ENCODE measurements at regions not wholly inside any gene's neighbourhood (a gene's known extent, or its start where the extent isn't known, plus 50 kb on each side); places are given as distances from the start of the nearest gene placed in this dataset.
A peak's percentile ranks its signal among the peaks of the same experiment; 100 is the strongest.

DNA sequence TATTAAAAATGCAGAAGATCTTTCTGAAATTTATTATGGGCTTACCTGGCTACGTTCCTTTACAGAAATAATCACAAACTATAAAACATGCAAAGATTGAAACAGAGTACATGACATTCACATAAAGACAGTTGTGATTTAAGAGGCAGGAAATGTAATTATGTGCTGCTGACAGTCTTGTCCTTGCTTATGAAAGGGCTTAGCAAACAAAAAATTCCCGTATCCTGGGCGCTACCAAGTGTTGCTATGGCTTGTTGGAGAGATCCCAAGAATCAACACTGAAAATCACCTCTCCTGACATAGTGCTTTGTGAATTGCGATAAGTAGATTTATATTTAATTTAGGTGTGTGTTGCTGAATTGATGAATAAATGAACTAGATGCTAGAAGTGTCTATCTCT is 352.5 kb upstream of the C9orf72 start:
- DNase-seq: peak; percentile 5

DNA sequence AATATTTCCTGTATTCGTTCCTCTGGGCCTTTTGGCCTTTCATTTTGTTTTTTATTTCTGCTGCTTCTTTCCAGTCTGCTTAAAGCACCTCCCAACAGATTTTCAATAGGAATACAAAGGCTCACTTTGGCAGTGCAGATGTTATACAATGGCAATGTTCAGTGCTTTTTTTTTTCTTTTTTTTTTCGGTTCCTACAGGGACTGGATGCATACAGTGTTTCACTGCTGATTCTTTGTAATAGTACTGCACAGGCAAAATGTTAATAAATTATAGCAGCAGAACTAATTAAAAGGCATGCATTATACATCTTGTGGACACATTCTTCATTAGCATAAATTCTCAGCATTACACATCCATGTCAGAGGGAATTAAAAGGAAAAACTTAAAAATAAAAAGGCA is 356.6 kb upstream of the C9orf72 start:
- DNase-seq: no peak

DNA sequence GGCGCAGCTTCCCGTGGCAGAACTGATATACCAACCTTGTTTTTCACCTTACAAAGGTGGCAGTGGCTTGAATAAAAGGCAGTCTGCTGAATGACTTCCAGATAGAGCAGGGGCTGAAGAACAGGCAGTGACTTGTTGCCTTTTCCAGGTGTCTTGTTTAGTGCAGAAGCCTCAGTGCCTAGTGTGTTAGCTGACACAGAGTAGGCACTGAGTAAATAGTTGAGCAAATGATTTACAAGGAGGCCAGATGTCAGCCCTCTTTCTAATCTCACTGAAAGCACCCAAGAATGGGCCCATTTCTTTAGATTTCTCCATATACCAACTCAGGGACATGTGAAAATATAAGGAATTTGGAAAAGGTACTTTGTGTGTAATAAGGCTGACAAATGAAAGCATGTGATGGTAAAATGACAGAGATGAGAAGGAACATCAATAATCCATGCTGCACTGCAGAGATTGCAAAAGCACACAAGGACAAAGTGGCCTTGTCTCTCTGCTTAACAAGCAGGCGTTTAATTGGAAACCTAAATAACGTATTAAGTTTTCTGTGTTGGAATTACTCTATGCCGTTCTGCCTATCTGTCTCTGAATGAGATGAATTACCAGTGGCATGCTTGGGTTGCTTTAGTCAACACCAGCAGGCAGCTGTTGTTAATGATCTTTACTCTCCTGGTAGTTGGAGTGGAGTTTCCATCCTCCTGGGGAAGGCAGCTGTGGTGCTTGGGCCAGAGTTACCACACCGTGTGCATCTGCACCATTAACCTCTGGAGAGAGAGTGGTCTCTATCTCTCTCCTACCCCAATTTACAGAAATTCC is 360.1 kb upstream of the C9orf72 start:
- peak; percentile 85 for DNase-seq

DNA sequence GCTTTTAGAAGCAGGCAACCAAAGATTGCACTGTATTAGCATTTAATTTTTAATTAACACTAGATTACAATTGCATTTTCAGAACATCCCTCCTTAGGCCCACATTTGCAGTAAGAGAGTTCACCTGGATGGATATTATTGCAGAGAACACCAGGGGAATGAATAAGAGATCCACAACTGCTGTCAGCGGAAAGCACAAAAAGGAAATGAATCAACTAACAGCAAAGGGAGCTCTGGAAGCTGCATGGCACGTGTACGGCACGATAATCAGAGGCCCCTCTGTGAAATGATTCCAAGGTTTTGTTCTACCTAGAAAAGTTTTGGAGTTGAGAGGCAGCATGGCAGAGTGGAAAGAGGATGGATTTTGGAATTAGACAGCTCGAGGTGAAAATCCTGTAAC is 361.2 kb upstream of the C9orf72 start:
- no peak for DNase-seq

DNA sequence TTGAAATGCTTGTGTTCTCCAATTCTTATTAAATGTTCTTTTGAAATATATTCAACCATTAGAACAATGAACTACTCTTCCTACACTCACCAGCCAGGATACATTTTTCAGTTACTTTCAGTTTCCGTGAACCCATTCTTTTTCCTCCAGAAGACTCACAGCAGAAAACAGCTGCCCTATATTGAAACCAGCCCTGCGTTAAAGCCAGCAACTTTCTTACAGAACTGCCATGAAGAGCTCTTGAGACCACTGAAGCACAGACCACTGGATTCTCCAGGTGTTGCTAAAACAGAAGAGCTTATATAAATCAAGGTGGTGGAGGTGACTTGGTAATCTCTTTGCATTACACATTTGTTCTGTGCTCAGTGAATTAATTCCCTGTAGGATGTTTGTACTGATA is 365.9 kb upstream of the C9orf72 start:
- no peak for DNase-seq

DNA sequence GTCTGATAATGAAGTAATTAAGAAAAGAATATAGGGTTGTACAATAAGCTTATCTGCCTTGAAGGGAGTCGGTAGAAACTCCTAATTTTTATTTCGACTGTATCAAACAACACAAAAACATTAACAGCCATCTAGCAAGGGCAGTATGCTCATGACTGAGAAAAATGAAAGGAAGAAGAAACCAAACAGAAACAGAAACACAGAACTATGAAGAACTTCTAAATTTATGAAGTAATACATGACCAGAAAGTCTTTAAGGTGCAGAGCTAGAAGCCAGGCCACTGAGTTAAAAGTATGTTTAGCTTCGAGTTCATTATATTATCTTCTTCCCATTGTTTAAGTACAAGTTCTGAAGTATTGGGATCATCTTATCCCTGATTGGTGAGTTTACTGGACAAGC is 367.3 kb upstream of the C9orf72 start:
- no peak for DNase-seq

DNA sequence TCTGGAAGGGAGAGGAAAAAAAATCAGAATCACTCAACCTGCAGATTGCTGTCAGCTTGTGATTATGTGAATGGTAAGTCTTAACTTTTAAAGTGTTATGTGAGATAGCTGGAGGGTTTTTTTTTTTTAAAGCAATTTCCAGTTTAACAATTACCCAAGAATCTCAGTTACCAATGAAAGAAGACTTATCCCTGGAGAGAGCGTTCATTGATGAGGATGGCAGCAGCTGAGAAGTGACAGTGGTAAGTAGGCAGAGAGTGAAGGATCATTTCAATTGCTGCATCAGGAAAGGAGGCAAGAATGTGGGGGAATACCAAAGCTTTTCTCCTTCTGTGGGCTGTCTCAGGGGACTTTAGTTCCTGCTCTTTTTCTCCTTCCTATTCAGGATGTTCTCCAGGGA is 370.2 kb upstream of the C9orf72 start:
- no peak for DNase-seq

DNA sequence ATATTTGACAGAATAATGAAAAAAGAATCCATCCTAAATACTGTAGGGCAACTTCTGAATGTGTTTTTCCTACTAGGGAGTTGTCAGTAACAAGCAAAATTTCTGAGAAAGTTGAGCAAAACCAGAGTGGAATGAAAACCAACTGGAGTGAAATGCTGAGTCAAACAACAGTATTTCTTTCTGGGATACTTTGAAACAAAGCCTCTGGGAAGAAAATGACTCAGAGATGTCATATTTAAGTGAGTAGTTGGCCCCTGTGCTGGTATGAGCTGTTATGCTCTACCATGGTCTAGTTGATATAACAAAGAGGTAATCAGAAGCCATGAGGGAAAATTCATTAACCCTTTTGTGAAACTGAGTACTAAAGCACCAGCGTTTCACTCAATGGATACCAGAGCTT is 372.1 kb upstream of the C9orf72 start:
- DNase-seq: no peak

DNA sequence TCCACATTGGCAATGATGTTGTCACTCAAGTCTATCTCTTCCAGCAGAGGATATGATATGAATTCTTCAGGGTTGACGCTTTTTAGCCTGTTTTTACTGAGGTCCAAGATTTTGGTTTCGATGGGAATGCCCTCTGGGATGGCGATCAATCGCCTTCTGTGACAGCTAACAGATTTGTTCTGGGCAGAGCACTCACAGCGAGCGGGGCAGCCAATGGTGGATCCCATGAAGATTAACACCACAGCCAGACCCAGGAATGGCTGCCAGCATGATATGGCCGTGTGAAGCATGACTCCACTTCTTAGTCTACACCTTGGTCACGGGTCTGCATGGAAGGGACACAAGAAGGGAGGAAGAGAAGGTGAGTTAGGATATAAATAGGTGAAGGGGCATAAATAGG is 377.1 kb upstream of the C9orf72 start:
- DNase-seq: no peak

DNA sequence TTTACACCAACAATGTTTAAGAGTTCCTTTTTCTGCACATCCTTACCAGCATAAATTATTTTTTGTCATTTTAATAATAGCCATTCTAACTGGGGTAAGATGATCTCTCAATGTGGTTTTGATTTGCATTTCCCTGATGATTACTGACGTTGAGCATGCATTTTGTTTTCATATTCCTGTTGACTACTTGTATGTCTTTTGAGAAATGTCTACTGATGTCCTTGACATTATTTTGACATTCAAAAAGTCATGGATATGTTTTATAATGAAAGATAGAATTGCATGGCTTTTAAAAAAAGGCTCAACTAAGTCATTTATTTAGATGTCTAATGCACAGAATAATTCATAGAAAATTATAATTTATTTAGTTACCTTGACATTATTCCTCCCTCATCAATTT is 381.6 kb upstream of the C9orf72 start:
- no peak for DNase-seq

DNA sequence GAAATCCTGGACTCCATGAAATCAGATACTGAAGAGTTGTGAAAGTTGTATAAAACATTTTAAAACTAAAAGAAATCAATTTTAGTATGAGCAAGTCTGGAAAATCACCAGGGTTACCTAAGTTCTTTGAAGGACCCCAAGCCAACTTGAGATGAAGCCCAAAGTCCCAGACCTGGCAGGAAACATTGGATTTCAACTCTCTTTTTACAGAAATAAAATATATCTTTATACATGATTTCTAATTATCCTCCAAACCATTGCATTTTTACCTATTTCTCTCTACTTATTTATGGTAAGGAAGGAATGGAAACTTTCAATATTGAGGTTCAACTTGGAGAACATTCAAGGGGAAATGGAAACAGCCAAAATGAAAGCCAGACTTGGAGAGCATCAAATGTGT is 390.6 kb upstream of the C9orf72 start:
- no peak for DNase-seq

DNA sequence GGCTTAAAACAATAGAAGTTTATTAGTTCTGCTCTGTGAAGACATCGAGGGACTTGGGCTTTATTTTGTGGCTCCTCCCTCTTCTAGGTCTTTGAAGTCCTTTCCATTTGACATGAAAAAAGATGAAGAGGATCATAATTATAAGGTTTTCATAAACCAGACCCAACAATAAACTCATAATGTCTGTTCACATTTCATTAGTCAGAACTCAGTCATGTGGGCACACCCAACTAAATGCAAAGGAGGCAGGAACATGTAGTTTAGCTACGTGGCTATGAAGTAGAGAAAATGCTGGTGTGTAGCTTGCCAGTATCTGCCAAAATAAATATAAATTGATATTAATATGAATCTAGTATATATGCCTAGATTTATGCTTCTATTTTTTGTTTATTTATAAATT is 393.9 kb upstream of the C9orf72 start:
- no peak for DNase-seq

DNA sequence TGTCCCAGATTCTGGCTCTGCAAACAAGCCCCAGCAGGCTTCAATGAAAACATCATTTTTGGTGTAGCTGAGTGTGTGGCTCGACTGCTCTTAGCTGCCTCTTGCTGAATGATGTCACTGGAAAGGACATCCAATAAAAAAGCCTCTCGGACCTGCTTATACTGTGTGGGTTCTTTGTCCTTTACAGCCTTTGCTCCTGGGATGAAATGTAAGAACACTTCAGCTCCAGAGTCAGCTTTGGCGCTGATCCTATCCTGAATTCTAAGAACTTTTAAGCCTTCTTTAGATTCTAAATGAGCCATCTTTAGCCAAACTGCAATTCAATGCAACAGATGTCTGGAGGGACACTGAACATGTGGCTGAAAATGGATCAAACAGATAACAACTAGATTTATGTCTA is 404.6 kb upstream of the C9orf72 start:
- no peak for DNase-seq

DNA sequence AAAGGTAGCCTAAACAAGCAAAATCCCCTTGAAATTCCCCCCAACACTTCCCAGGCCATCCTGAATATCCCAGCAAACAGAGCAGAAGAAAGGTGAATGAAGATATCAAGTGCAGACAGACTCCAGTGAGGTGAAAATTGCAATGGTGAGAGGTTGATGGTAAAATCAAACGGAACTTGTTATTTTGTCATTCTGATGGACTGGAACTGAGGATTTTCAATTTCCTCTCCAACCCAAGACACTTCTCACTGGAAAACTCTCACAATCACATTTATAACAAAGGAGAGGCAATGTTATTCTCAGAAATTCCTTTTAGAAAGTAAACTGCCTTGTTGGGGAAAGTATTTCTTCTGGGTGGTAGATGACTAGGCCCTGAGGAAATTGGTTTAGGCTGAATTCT is 412.4 kb upstream of the C9orf72 start:
- no peak for DNase-seq

DNA sequence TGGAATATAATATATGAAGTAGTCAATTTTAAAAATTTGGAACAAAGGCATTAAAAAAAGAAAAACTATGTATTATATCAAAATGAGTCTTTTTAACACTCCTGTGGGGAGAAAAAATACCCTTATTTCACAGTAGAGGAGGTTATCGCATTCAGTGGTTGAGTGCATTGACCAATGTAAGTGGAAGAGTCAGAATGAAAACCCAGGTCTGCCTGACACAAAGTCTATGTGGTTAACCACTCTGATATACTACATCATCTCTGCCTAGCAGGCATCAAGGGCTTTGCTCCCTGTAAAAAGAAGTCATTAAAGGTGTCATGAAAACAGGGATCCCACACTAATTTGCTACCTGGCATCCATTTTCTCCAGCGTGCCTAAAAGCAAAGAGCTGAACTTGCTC is 417.2 kb upstream of the C9orf72 start:
- no peak for DNase-seq

DNA sequence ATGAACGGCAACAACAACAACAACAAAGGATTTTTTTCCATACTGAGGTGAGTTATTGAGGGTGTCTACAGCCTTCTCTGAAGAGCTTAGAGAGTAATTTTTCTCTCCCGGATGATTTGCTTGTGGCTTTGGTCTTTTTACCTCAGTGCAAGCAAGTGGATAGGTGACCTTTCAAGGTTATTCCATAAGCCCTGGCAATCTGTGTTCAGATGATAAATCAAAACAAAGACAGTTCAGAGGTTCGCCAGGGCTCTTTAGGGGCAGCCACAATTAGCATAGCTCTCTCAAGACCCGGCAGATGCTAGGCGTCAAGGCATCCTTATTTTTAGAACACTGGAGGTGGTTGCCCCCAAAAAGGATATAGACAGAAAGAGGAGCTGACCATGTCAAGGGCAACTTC is 417.9 kb upstream of the C9orf72 start:
- no peak for DNase-seq

DNA sequence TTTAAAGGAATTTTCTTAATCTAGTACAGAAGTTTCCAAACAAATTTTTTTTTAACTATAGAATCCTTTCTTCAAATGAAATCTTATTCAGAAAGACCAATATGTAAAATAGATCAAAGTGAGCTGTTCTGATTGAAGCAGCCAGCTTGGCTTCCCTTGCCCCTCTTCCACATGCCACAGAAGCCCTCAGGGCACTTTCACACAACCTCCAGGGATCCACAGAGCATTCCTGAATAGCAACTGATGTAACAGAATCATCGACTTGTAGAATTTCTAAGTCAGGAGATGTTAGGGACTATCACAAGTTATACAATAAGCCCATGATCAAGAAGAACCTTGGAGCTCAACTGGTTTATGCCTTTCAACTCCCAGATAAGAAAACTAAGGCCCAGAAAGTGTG is 427.8 kb upstream of the C9orf72 start:
- DNase-seq: no peak

DNA sequence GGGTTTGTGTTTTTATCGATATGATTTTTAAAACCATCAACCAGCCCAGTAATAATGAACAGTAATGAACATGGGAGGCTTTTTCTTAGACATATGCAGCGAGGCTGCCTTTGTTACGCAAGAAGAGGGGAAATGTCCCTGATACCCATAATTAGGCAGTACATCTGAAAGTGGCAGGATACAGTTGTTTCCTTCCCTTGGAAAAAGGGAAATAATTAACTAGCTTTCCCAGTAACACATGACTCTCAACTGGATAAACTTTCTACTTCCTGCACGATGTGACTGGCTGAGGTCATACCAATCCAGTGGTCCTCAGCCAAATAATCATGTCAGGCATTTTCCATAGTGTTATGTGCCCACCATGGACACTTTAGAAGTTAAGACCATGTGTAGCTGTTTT is 431.6 kb upstream of the C9orf72 start:
- peak; percentile 17 for DNase-seq

DNA sequence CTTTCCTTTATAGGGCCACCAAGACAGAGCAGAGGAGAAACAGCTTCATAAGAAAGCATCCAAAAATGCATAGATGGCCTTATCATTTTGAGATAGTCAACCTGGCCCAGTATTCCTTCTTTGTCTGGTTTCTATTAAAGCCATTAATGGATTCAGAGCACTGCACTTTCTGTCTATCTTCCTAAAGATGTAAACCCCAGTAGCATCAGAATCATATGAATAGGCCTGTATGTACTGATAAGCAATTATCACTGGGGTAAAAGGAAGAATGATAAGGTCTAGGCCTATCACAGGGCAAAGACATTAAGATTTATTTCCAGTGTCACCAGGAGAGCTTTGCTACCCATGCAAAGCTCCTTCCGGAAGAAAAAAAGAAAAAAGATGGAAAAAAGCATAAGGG is 432.5 kb upstream of the C9orf72 start:
- no peak for DNase-seq

DNA sequence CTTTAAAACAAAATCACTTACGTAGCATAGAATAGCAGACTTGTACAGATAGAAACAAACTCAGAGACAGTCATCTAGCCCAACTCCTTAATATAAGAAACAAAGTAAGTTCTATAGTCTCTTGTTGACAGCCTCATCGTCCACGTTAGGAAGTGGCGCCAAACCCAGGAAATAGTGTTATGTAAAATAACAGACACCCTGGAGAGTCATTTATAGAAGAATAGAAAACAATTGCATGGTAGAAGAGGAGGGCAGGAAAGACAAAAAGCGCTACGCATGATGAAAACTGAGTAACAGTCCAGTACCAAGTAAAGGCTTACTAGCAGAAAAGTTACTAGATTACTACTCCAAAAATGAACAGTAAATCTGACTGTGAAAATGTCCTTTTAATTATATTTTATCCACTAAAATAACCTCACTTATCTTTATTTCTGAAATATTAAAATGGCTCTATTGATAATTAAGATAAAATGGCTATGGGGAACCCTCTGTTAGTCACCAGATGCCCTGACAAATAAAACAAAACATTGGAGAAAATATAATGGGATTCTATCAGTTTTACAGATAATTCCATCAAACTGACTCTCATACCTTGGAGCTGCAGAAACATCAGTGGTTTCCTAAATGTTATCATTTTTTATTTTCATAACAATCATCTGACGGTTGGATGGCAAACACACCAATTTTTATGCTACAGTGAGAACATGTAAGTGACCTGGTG is 434.0 kb upstream of the C9orf72 start:
- no peak for DNase-seq

DNA sequence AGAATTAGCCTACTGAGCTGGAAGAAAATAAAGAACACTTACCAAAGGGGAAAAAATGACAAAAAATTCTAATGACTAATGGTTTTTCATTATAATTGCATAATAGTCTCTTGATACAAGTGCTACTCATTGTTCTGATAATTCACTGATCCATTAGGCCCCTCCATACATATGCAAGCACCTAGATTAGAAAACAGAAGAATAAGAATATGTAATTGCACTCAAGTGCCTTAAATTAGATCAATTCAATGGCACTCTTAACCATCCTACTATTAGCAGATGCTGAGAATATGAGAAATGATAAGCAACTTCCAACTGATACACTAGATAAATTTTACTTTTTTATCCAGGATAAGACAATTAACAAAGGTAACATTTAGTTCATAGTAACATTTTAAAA is 440.9 kb upstream of the C9orf72 start:
- no peak for DNase-seq

DNA sequence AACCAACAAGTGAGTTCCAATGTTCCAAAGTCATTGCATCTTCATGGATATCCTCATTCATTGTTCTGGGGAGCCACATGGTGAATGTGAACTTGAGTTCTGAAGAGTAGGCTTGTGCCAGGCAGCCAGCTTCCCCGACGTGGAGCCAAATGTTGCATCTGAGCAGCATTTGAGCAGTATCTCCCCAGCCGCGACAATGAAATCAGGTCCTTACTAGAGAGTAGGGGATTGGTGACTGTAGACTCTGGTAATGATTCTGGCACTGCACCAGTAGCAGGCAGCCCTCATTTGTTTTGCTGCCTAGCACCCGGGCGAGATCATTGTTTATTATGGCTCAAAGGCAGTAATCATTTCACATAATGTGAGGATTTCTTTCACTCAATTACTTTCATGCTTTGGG is 451.4 kb upstream of the C9orf72 start:
- DNase-seq: no peak

DNA sequence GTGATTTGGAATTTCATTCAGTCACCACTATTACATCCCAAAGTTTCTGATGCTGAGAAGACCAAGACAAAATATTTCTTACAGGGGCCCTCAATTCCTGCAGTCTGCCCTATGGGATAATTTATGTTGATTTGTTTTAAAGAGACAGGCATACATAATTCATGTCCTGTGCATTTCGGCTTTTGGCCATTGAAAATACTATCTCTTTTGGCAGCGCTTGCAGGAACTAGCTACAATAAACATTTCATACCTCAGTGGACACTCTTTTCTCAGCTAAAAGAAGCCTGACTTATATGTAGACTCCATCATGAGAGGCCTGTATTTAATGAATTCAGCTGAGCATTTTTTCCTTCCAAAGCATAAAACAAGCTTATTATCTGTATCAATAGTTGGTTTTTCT is 451.9 kb upstream of the C9orf72 start:
- no peak for DNase-seq

DNA sequence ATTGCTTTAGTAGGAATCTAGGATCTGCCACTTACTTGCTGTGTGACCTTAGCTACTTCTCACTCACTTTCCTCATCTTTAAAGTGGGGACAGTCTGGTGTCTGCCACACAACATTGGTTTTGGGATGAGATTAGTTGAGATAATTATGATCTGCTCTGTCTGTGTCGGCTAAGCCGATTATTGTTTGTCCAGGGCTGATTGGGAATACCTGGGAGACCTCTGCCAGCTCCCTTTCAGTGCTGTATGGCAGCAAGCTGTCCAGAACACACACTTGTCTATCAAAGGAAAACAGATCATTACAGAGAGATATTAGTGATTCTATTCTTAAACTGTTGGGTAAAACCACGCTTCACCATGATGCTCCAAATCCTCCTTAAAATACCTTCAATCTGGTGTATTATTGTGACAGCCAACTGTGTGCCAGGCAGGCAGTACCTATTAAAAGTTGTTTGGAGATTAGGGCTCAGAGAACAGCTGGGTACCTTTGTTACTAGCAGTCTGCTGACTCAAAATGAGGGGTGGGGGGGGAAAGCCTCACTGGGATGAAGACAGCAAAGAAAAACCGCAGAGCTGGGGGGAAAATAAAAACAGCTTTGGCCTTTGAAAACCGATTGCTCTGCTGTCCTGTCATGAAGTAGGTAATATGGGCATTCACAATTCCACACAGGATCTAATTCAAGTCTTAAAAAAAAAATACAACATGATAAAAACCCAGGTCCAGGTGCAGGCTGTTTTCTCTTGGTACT is 458.4 kb upstream of the C9orf72 start:
- DNase-seq: no peak
